IPS DF 6.9 (cell line): ENCODE measurements at regions not wholly inside any gene's neighbourhood (a gene's known extent, or its start where the extent isn't known, plus 50 kb on each side); places are given as distances from the start of the nearest gene placed in this dataset.

Experiments
- DNase-seq: peaks from one replicate; pipeline ENCODE4 v3.0.0-alpha.2; 2013; ENCODE audit warnings: low read depth, low spot score
- H3K27ac ChIP-seq: one replicate; pipeline ENCODE4 v1.5.1; 2013; ENCODE audit warnings: low read length, control low read depth
- H3K27me3 ChIP-seq: 2 replicates; pipeline ENCODE4 v1.6.1; 2013; ENCODE audit warnings: mild to moderate bottlenecking, low read length; ENCODE audit not compliant: control insufficient read depth, insufficient read depth
- H3K36me3 ChIP-seq: 2 replicates; pipeline ENCODE4 v1.6.1; 2013; ENCODE audit warnings: low read length; ENCODE audit not compliant: control insufficient read depth, insufficient read depth
- H3K4me1 ChIP-seq: 2 replicates; pipeline ENCODE4 v1.6.1; 2013; ENCODE audit warnings: low read length; ENCODE audit not compliant: control insufficient read depth, insufficient read depth
- H3K4me3 ChIP-seq: 2 replicates; pipeline ENCODE4 v1.5.1; 2013; ENCODE audit warnings: mild to moderate bottlenecking, low read length
- H3K9me3 ChIP-seq: 2 replicates; pipeline ENCODE4 v1.6.1; 2013; ENCODE audit warnings: low read length, inconsistent platforms; ENCODE audit not compliant: control insufficient read depth, insufficient read depth
- WGBS: extraction: QIAGEN DNeasy Blood & Tissue Kit; methylation state at CpG from one replicate; pipeline ENCODE4 v1.1.7; 2013; ENCODE audit warnings: mixed read lengths, missing lambda C conversion rate; ENCODE audit not compliant: insufficient read length, insufficient coverage; 5-methylcytosine and 5-hydroxymethylcytosine counted together

DNA sequence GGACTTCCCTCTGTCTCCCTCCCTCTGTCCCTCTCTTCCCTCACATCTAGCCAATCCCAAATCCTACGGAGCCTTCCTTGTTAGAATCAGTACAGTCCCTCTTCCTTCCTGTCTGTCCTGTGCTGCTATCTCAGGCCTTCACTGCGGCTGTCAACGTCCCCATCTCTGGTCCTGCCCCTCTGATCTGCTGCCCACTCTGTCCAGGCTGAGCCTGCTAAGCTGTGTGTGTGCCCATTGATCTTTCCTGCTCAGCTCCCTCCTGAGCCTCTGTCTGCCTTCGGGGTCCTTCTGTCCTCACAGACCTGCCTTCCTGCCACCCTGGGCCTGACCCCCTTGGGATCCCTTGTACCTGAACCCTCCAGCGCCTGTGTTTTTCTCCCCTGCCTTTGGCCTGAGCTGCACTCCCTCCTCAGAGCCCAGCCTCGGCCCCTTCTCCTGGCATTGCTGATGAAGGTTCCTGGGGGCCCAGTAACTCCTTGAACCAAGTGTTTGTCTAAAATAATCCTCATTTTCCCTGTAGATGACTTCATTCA, 182.1 kb upstream of the SHH start:
- H3K27me3 ChIP-seq = no peaks in the 10 kb centered on the region
- H3K9me3 ChIP-seq = peaks cover 31% of the 10 kb centered on the region
- DNase-seq = no peak
- no peaks in the 10 kb centered on the region; the same call in 1 of the 2 replicates for H3K36me3 ChIP-seq
- no peaks in the 10 kb centered on the region for H3K4me1 ChIP-seq
- H3K4me3 ChIP-seq = no peak overlapping the region
- WGBS = no CpG with 5 or more reads among the region's 6 CpGs
- H3K27ac ChIP-seq = no peak overlapping the region

GRCh38 chr7:155993420-155994278, 181.4 kb upstream of the SHH start:
- Histone ChIP-seq H3K36me3 (no peaks in the 10 kb centered on the region; the same call in 1 of the 2 replicates), H3K9me3 (peaks cover 27% of the 10 kb centered on the region), H3K4me1 (no peaks in the 10 kb centered on the region), H3K4me3 (no peak overlapping the region), H3K27me3 (no peaks in the 10 kb centered on the region), H3K27ac (no peak overlapping the region)
- no peak for DNase-seq
- no CpG with 5 or more reads among the region's 25 CpGs for WGBS

GRCh38 chr7:155992974-155993373, 180.7 kb upstream of the SHH start:
- Histone ChIP-seq H3K27ac (no peak overlapping the region), H3K4me3 (no peak overlapping the region), H3K9me3 (peaks cover 28% of the 10 kb centered on the region), H3K27me3 (no peaks in the 10 kb centered on the region), H3K36me3 (no peaks in the 10 kb centered on the region; the same call in 1 of the 2 replicates), H3K4me1 (no peaks in the 10 kb centered on the region)
- DNase-seq = no peak
- WGBS = no CpG with 5 or more reads among the region's 9 CpGs

- DNase-seq = no peak
- no peaks in the 10 kb centered on the region for H3K27me3 ChIP-seq
- WGBS = no CpG with 5 or more reads among the region's 11 CpGs
- no peak overlapping the region for H3K27ac ChIP-seq
- no peak overlapping the region for H3K4me3 ChIP-seq
- H3K36me3 ChIP-seq = no peaks in the 10 kb centered on the region; the same call in 1 of the 2 replicates
- peaks cover 25% of the 10 kb centered on the region for H3K9me3 ChIP-seq
- no peaks in the 10 kb centered on the region for H3K4me1 ChIP-seq
Observed at GRCh38 chr7:155992538-155992937, 180.3 kb upstream of the SHH start.

DNA sequence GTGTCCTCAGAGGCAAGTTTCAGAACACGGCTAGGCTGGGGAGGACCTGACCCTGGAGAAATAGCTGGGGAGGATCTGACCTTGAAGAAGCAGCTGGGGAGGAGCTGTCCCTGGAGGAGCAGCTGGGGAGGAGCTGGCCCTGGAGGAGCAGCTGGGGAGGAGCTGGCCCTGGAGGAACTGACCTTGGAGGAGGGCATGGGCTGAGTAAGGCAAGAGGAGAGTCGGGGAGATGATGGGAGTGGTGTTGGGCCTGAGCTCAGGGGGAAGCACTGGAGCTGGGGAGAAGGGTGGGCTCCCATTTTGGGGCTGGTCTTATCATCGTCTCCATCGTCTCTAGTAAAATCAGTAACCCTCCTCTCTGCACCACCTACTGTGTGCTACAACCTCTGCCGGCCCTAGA, 179.8 kb upstream of the SHH start:
- Histone ChIP-seq H3K27ac (no peak overlapping the region), H3K9me3 (peaks cover 23% of the 10 kb centered on the region), H3K36me3 (no peaks in the 10 kb centered on the region), H3K4me1 (no peaks in the 10 kb centered on the region), H3K27me3 (no peaks in the 10 kb centered on the region), H3K4me3 (no peak overlapping the region)
- no CpG with 5 or more reads among the region's 5 CpGs for WGBS
- DNase-seq = no peak

GRCh38 chr7:155991470-155991869, 179.2 kb upstream of the SHH start:
- peaks cover 23% of the 10 kb centered on the region for H3K9me3 ChIP-seq
- H3K27ac ChIP-seq = no peak overlapping the region
- H3K4me3 ChIP-seq = no peak overlapping the region
- H3K4me1 ChIP-seq = no peaks in the 10 kb centered on the region
- no peaks in the 10 kb centered on the region for H3K36me3 ChIP-seq
- DNase-seq = no peak
- H3K27me3 ChIP-seq = no peaks in the 10 kb centered on the region
- WGBS = no CpG with 5 or more reads among the region's 5 CpGs

- Histone ChIP-seq H3K27ac (no peak overlapping the region), H3K4me3 (no peak overlapping the region), H3K9me3 (peaks cover 30% of the 10 kb centered on the region), H3K27me3 (no peaks in the 10 kb centered on the region), H3K36me3 (no peaks in the 10 kb centered on the region), H3K4me1 (no peaks in the 10 kb centered on the region)
- WGBS = no CpG with 5 or more reads among the region's 6 CpGs
- no peak for DNase-seq
Observed at GRCh38 chr7:155988416-155988815, 176.2 kb upstream of the SHH start.

GRCh38 chr7:155987681-155988235, 175.5 kb upstream of the SHH start:
- DNase-seq = no peak
- H3K4me3 ChIP-seq = no peak overlapping the region
- WGBS = no CpG with 5 or more reads among the region's 5 CpGs
- H3K27ac ChIP-seq = no peak overlapping the region
- peaks cover 29% of the 10 kb centered on the region for H3K9me3 ChIP-seq
- H3K27me3 ChIP-seq = no peaks in the 10 kb centered on the region
- no peaks in the 10 kb centered on the region for H3K36me3 ChIP-seq
- H3K4me1 ChIP-seq = no peaks in the 10 kb centered on the region

GRCh38 chr7:155986497-155987160, 174.4 kb upstream of the SHH start:
- H3K4me1 ChIP-seq = no peaks in the 10 kb centered on the region
- peaks cover 28% of the 10 kb centered on the region for H3K9me3 ChIP-seq
- no CpG with 5 or more reads among the region's 10 CpGs for WGBS
- no peak overlapping the region for H3K27ac ChIP-seq
- no peak for DNase-seq
- no peaks in the 10 kb centered on the region for H3K36me3 ChIP-seq
- no peak overlapping the region for H3K4me3 ChIP-seq
- no peaks in the 10 kb centered on the region for H3K27me3 ChIP-seq

DNA sequence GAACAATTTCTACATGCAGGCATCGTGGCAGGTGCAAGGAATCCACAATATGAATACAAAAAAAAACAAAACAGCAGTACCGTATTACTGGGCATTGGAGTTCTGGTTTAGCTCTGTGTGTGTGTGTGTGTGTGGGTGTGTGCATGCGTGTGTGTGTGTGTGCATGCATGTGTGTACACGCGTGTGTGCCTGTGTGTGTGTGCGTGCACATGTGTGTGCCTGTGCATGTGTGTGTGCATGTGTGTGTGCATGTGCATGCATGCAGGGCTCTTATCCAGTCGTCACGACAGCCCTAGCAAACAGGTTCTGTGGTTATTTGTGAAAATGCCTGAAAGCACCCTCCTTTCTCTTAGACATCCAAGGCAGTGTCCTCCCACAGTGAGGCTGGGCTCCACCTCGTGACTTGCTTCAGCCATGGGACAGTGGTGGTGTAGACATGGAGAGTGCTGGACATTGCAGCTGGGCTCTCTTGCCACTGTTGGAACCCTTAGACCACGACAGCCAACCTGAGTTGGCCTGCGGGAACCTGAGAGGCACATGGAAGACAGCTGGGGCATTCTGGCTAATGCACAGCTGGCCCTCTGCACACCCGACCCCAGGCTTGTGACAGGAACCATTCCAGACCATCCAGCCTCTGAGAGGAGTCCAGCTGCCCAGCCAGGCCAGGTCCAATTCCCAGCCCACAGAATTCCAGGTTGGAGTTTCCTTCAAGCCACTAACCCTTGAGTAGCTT, 173.4 kb upstream of the SHH start:
- no peaks in the 10 kb centered on the region for H3K4me1 ChIP-seq
- no peak overlapping the region for H3K27ac ChIP-seq
- no peaks in the 10 kb centered on the region for H3K27me3 ChIP-seq
- H3K36me3 ChIP-seq = no peaks in the 10 kb centered on the region
- no peak for DNase-seq
- H3K4me3 ChIP-seq = no peak overlapping the region
- no CpG with 5 or more reads among the region's 12 CpGs for WGBS
- H3K9me3 ChIP-seq = peaks cover 29% of the 10 kb centered on the region
